Muscle layer of duodenum (tissue), 2 donors: ENCODE measurements at regions not wholly inside any gene's neighbourhood (a gene's known extent, or its start where the extent isn't known, plus 50 kb on each side); places are given as distances from the start of the nearest gene placed in this dataset.

Experiments
- H3K27ac ChIP-seq: one replicate; pipeline ENCODE4 v1.7.0; 2013; ENCODE audit warnings: mild to moderate bottlenecking, low read length
- H3K27me3 ChIP-seq: one replicate; pipeline ENCODE4 v1.7.0; 2013; ENCODE audit warnings: low read depth, mild to moderate bottlenecking, control low read depth, low read length
- H3K36me3 ChIP-seq, 2 donors: one replicate each; pipeline ENCODE4 v1.7.0; 2013; ENCODE audit warnings: low read length in 2 of 2, control low read depth in 1 of 2, mild to moderate bottlenecking in 1 of 2; ENCODE audit not compliant: insufficient read depth in 2 of 2, control insufficient read depth in 1 of 2
- H3K4me1 ChIP-seq, 2 donors: one replicate each; pipeline ENCODE4 v1.7.0; 2013; ENCODE audit warnings: low read length in 2 of 2, mild to moderate bottlenecking in 2 of 2, control low read depth in 1 of 2, moderate library complexity in 1 of 2; ENCODE audit not compliant: insufficient read depth in 2 of 2, control insufficient read depth in 1 of 2
- H3K4me3 ChIP-seq, 2 donors: one replicate each; pipeline ENCODE4 v1.7.0; 2013; ENCODE audit warnings: low read length in 2 of 2, low read depth in 1 of 2, mild to moderate bottlenecking in 1 of 2
- H3K9me3 ChIP-seq, 2 donors: one replicate each; pipeline ENCODE4 v1.7.0; 2013; ENCODE audit warnings: low read length in 2 of 2, control low read depth in 1 of 2, mild to moderate bottlenecking in 1 of 2; ENCODE audit not compliant: control insufficient read depth in 1 of 2
- donor health status: healthy.

DNA sequence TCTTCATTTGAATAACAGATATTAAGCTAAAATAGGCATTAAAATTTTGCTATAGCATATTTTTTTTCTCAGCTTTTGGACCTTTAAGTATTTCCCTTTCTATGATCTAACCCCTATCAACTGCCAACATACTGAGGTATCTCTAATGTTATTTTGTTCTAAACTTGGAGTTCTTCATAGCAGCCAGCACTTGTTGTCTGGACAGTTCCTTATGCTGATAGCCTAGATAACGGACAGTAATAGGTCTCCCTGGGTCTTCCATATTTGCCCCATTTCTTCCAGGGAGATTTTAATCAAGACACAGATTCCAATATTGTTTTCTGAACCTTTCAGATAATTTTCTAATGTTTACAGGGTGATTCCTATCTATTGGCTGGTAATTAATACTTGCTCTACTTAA, 475.8 kb upstream of the MAP2 start:
- Histone ChIP-seq H3K4me1 (no peaks in the 10 kb centered on the region), H3K27ac (no peak overlapping the region), H3K36me3 (no peaks in the 10 kb centered on the region), H3K4me3 (no peak overlapping the region), H3K9me3 (no peaks in the 10 kb centered on the region), H3K27me3 (no peaks in the 10 kb centered on the region)

DNA sequence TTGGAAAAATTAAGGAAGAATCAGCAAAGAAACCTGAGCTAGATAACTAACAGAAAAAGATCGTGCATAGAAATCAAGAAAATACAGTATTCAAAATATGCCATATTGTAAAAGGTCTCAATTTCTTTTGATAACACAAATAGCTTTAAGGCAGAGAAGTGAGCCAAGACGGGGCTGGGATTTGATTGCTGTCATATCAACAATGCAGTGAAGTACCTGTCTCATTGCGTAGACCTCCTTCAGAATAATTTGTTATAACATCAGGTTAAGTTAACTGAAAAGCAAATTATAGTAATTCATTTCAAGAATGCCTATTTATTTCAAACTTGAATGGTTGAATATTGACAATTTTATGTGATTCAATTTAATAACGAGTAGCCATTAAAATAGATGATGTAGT, 453.8 kb upstream of the MAP2 start:
- Histone ChIP-seq H3K9me3 (peaks cover 0 to 7% of the 10 kb centered on the region in 2 donors), H3K36me3 (no peaks in the 10 kb centered on the region), H3K27me3 (no peaks in the 10 kb centered on the region), H3K4me3 (no peak overlapping the region), H3K27ac (no peak overlapping the region), H3K4me1 (no peaks in the 10 kb centered on the region)

DNA sequence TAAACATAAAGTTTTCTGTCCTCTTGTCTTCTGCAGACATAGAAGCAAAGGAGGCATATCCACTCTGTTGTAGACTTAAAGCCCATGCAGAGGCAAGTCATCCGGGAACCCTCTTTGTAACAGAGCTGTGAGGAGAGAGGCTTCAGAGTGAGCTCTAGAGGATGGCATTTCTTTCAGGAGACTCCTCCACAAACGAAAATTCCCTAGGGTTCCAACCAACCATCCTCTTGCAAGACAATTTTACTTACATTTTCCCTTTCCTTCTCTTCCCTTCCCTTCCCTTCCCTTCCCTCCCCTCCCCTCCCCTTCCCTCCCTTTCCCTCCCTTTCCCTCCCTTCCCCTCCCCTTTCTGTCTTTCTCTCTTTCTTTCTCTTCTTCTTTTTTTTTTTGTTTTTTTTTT, 446.3 kb upstream of the MAP2 start:
- H3K27me3 ChIP-seq, result no peaks in the 10 kb centered on the region
- no peaks in the 10 kb centered on the region for H3K36me3 ChIP-seq
- H3K27ac ChIP-seq, result no peak overlapping the region
- no peaks in the 10 kb centered on the region for H3K9me3 ChIP-seq
- no peaks in the 10 kb centered on the region for H3K4me1 ChIP-seq
- H3K4me3 ChIP-seq, result no peak overlapping the region

DNA sequence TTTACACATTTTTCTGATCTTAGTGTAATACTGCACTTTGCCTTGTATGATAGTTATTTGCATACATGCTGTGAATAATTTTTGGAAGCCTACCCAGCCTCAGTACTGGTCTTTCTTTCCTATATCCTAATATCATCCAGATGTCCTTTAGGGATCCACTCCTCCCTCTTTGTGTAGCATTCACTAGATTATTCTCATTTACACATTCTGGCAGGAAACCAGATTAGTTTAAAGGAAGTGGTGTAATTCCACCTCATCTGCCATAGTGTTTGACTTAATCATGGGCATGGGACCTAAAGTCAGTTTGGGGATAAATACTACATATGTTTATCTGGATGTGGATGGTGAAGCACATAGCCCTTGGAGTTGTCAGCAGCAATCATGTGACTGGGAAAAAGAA, 444.9 kb upstream of the MAP2 start:
- Histone ChIP-seq H3K27ac (no peak overlapping the region), H3K4me3 (no peak overlapping the region), H3K4me1 (no peaks in the 10 kb centered on the region), H3K27me3 (no peaks in the 10 kb centered on the region), H3K36me3 (no peaks in the 10 kb centered on the region), H3K9me3 (no peaks in the 10 kb centered on the region)

DNA sequence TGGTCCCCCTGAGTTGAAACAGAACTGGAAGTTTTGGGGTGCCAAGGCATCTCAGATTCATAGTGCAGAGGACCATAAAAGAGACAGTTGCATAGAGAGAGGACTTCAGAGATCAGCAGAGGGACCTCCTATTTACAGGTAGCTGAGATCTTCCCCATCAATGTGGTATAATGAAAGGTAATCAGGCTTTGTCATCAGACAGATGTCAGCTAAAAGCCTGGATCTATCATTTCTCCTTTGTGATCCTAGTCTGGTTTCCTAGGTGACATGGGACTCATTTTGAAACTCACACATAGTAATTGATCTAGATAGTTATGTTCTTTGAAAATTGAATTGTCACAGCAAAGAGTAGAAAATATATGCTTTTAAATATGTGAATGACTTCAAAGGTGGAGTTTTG, 443.5 kb upstream of the MAP2 start:
- no peaks in the 10 kb centered on the region for H3K4me1 ChIP-seq
- no peaks in the 10 kb centered on the region for H3K27me3 ChIP-seq
- H3K27ac ChIP-seq, result no peak overlapping the region
- no peak overlapping the region for H3K4me3 ChIP-seq
- no peaks in the 10 kb centered on the region for H3K9me3 ChIP-seq
- no peaks in the 10 kb centered on the region for H3K36me3 ChIP-seq

DNA sequence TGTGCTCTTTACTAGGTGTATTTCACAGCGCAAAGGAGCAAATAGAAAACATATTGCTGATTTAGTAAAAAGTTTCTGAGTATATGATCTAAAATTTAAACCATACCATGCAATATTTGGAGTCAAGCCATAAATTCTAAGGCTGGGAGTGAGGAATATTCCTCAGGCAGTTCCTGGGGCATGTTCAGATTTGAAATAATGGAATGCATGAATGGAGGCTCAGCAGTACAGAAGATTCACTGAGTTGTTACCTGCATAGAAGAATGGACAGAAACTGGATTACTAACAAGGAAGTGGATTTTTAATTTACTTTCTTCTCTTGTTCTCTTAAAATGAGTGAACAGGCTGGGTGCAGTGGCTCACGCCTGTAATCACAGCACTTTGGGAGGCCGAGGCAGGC, 441.0 kb upstream of the MAP2 start:
- H3K27me3 ChIP-seq, result no peaks in the 10 kb centered on the region
- H3K27ac ChIP-seq, result no peak overlapping the region
- no peak overlapping the region for H3K4me3 ChIP-seq
- H3K36me3 ChIP-seq, result no peaks in the 10 kb centered on the region
- H3K9me3 ChIP-seq, result no peaks in the 10 kb centered on the region
- no peaks in the 10 kb centered on the region for H3K4me1 ChIP-seq

DNA sequence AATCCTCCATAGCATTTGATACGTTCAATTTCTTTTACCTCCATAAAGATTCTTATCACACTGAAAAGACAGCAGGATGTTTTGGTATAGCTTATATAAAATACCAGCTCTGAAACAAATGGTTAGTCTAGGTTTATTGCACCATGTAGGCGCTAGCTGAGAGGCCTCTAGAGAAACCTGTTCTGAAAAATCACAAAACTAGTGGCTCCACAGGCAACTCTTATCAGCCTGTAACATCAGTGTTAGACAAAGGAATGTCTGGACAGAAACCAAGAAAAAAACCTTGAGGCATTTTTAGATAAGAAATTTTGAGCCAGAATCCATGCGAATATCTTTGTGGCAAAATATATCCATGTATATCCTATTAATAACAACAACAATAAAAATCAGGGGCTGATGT, 440.4 kb upstream of the MAP2 start:
- H3K4me1 ChIP-seq, result no peaks in the 10 kb centered on the region

DNA sequence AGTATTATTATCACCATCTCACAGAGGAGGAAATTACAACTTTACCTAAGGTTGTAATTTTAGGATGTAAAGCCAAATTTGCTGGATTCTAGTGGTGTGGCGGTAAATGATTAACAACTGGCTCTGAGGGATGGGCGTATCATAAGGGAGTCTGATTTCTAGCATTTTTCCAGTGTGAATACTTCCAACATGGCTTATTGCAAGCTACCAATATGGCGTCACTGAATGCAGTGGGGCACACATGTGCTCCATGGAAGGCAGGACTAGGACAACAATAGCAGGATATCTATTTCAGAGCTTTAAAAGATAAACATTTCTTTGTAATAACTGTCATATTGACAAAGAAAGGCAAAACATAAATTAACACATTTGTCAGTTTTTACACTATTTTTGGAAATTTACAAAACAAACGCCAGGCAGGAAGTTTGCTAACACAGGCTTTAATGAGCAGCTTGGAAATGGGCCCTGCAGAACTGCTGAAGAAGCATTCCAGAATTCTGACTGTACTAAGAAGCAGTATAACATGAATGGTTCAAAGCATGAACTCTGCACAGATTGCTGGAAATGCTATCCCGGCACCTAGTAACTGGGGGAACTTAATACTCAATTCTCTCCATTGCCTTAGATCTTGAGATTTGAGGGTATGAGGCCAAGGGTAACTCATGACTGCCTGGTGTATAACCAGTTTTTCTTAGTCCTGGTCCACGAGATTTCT, 439.3 kb upstream of the MAP2 start:
- no peaks in the 10 kb centered on the region for H3K4me1 ChIP-seq
- H3K36me3 ChIP-seq, result no peaks in the 10 kb centered on the region
- no peaks in the 10 kb centered on the region for H3K9me3 ChIP-seq
- H3K27me3 ChIP-seq, result no peaks in the 10 kb centered on the region
- H3K27ac ChIP-seq, result no peak overlapping the region
- no peak overlapping the region for H3K4me3 ChIP-seq

More for the DNA sequence above, 440.4 kb upstream of the MAP2 start:
- Histone ChIP-seq H3K4me3 (no peak overlapping the region), H3K27ac (no peak overlapping the region), H3K36me3 (no peaks in the 10 kb centered on the region), H3K27me3 (no peaks in the 10 kb centered on the region), H3K9me3 (no peaks in the 10 kb centered on the region)

DNA sequence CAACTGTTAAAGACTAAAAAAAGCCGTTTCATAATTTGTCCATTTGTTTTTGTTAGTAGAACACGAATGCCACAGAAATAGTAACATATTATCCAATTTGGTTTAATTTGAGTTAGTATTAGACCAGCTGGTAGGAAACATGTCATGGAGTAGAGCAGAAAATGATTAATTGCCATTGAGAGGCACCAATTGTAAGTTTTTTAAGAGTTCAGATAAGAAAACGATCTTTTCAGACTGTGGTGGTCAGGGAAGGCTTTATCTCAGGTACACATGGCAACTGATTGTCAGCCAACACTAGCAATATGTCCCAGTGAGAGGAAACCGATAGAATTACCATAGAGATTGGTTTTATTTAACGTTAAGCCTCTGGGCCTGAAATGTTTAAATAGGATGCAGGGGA, 438.2 kb upstream of the MAP2 start:
- H3K36me3 ChIP-seq, result no peaks in the 10 kb centered on the region
- no peaks in the 10 kb centered on the region for H3K27me3 ChIP-seq
- H3K27ac ChIP-seq, result no peak overlapping the region
- H3K9me3 ChIP-seq, result no peaks in the 10 kb centered on the region
- no peak overlapping the region for H3K4me3 ChIP-seq
- no peaks in the 10 kb centered on the region for H3K4me1 ChIP-seq

DNA sequence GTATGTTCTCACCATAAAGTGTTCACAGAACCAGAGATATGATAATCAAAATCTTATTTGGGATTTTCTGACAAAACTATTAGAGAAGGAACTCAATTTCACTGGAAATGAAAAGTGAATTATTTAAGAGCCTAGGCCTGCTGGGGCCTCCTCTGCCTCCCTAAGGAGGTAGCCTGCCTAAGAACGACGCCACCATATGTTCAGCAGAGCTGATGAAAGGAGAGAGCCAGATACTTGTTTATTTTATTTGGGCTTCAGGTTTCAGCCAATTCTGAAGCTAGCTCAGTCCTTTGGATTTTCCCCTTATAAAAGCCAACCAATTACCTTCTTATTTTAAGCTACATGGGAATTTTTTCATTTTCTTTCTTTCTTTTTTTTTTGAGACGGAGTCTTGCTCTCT, 433.1 kb upstream of the MAP2 start:
- Histone ChIP-seq H3K27me3 (no peaks in the 10 kb centered on the region), H3K4me3 (no peak overlapping the region), H3K9me3 (peaks cover 0 to 2% of the 10 kb centered on the region in 2 donors), H3K36me3 (no peaks in the 10 kb centered on the region), H3K4me1 (no peaks in the 10 kb centered on the region), H3K27ac (no peak overlapping the region)

DNA sequence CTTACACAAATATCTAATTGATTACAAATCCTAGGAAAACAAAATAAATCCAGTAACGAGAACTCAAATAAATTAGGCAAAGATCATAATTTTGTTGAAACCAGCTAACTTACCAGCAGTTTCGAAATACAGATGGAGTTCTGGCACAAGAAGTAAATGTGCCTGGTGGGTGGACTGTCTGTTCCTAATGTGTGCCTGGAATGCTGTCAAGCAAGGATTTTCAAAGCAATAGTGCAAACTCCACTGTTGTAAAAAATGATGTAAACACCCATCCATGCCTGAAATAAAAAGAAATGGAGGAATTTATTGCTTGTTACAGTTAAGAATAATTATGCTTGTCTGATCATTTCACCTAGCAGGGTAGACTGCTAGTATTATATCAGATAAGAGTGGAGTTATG, 423.9 kb upstream of the MAP2 start:
- Histone ChIP-seq H3K27me3 (no peaks in the 10 kb centered on the region), H3K9me3 (peaks cover 0 to 5% of the 10 kb centered on the region in 2 donors), H3K4me1 (no peaks in the 10 kb centered on the region), H3K4me3 (no peak overlapping the region), H3K36me3 (no peaks in the 10 kb centered on the region), H3K27ac (no peak overlapping the region)

DNA sequence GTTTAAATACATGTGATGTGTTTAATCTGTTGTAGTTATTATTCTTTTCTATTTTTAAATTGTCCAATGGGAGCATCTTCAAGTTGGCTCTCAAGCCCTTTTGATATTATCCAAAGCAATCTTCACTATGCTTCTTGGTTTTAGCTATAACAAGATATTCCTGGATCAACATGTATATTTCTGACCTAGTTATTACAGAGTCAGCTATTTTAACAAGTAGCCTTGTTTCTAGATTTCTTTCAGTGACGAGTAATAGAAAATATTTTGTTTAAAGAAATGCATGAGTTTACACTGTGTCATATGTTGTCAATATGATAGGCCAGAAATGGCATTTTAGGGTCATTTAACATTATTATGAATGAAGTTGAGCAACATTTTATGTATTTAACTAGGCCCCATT, 421.8 kb upstream of the MAP2 start:
- Histone ChIP-seq H3K27ac (no peak overlapping the region), H3K4me3 (no peak overlapping the region), H3K4me1 (no peaks in the 10 kb centered on the region), H3K36me3 (no peaks in the 10 kb centered on the region), H3K9me3 (peaks cover 0 to 11% of the 10 kb centered on the region in 2 donors), H3K27me3 (no peaks in the 10 kb centered on the region)
